Trophoblast cell (in vitro differentiated cells and primary cell): ENCODE measurements at regions not wholly inside any gene's neighbourhood (a gene's known extent, or its start where the extent isn't known, plus 50 kb on each side); places are given as distances from the start of the nearest gene placed in this dataset.

ENCODE experiments used
- DNase-seq, 2 donors: peaks; one replicate each; pipeline ENCODE4 v3.0.0-alpha.2; 2016
- H2AFZ ChIP-seq: 2 replicates; pipeline ENCODE4 v1.6.1; 2013; ENCODE audit warnings: low read length, moderate library complexity, mild to moderate bottlenecking; ENCODE audit not compliant: insufficient read depth, poor library complexity
- H2AK5ac ChIP-seq: 2 replicates; pipeline ENCODE4 v1.6.1; 2013; ENCODE audit warnings: mild to moderate bottlenecking, low read length
- H2BK120ac ChIP-seq: 2 replicates; pipeline ENCODE4 v1.6.1; 2013; ENCODE audit warnings: low read length, mild to moderate bottlenecking, moderate library complexity; ENCODE audit not compliant: insufficient read depth, poor library complexity
- H2BK12ac ChIP-seq: 2 replicates; pipeline ENCODE4 v1.6.1; 2013; ENCODE audit warnings: mild to moderate bottlenecking, low read length, moderate library complexity
- H2BK5ac ChIP-seq: 2 replicates; pipeline ENCODE4 v1.6.1; 2013; ENCODE audit warnings: low read length, low read depth, moderate library complexity, mild to moderate bottlenecking; ENCODE audit not compliant: poor library complexity
- H3K14ac ChIP-seq: 2 replicates; pipeline ENCODE4 v1.6.1; 2013; ENCODE audit warnings: mild to moderate bottlenecking, low read length
- H3K18ac ChIP-seq: 2 replicates; pipeline ENCODE4 v1.6.1; 2013; ENCODE audit warnings: mild to moderate bottlenecking, low read length
- H3K23ac ChIP-seq: 2 replicates; pipeline ENCODE4 v1.6.1; 2013; ENCODE audit warnings: low read length
- H3K27ac ChIP-seq: 2 replicates; pipeline ENCODE4 v1.5.1; 2013; ENCODE audit warnings: low read depth, mild to moderate bottlenecking, inconsistent platforms, low read length, moderate library complexity
- H3K27me3 ChIP-seq: 2 replicates; pipeline ENCODE4 v1.6.1; 2013; ENCODE audit warnings: inconsistent platforms, mild to moderate bottlenecking, low read length, moderate library complexity; ENCODE audit not compliant: insufficient read depth
- H3K36me3 ChIP-seq, 2 experiments: 1 replicate in 1 of 2; 2 replicates in 1 of 2; pipeline ENCODE4 v1.6.1; 2013; ENCODE audit warnings: low read length in 2 of 2, mild to moderate bottlenecking in 2 of 2, moderate library complexity in 1 of 2; ENCODE audit not compliant: insufficient read depth in 2 of 2, control insufficient read depth in 1 of 2
- H3K4ac ChIP-seq: 2 replicates; pipeline ENCODE4 v1.6.1; 2013; ENCODE audit warnings: low read depth, mild to moderate bottlenecking, low read length, moderate library complexity
- H3K4me1 ChIP-seq, 2 experiments: 1 replicate in 1 of 2; 2 replicates in 1 of 2; pipeline ENCODE4 v1.6.1; 2013; ENCODE audit warnings: low read length in 2 of 2, mild to moderate bottlenecking in 2 of 2, moderate library complexity in 1 of 2; ENCODE audit not compliant: insufficient read depth in 2 of 2, control insufficient read depth in 1 of 2
- H3K4me2 ChIP-seq: 2 replicates; pipeline ENCODE4 v1.6.1; 2013; ENCODE audit warnings: inconsistent platforms, mild to moderate bottlenecking, low read length, moderate library complexity
- H3K4me3 ChIP-seq: 2 replicates; pipeline ENCODE4 v1.5.1; 2013; ENCODE audit warnings: mild to moderate bottlenecking, low read depth, low read length, inconsistent platforms
- H3K79me1 ChIP-seq: one replicate; pipeline ENCODE4 v1.6.1; 2013; ENCODE audit warnings: low read length
- H3K79me2 ChIP-seq: 2 replicates; pipeline ENCODE4 v1.6.1; 2013; ENCODE audit warnings: low read length, mild to moderate bottlenecking; ENCODE audit not compliant: control insufficient read depth, insufficient read depth, poor library complexity
- H3K9ac ChIP-seq: 2 replicates; pipeline ENCODE4 v1.6.1; 2013; ENCODE audit warnings: mild to moderate bottlenecking, low read length
- H3K9me3 ChIP-seq: 2 replicates; pipeline ENCODE4 v1.6.1; 2013; ENCODE audit warnings: low read depth, mild to moderate bottlenecking, control low read depth, inconsistent platforms, low read length; ENCODE audit not compliant: insufficient read depth
- H4K12ac ChIP-seq: 2 replicates; pipeline ENCODE4 v1.6.1; 2013; ENCODE audit warnings: low read depth, mild to moderate bottlenecking, low read length, moderate library complexity
- H4K8ac ChIP-seq: 2 replicates; pipeline ENCODE4 v1.6.1; 2013; ENCODE audit warnings: low read depth, mild to moderate bottlenecking, low read length, moderate library complexity
- H4K91ac ChIP-seq: one replicate; pipeline ENCODE4 v1.6.1; 2013; ENCODE audit warnings: low read depth, mild to moderate bottlenecking, low read length, moderate library complexity
- WGBS: extraction: QIAGEN DNeasy Blood & Tissue Kit; methylation state at CpG from one replicate; pipeline ENCODE4 v1.1.7; 2013; ENCODE audit warnings: missing lambda C conversion rate; ENCODE audit not compliant: insufficient read length, insufficient coverage; ENCODE audit errors: extremely low coverage; 5-methylcytosine and 5-hydroxymethylcytosine counted together

DNA sequence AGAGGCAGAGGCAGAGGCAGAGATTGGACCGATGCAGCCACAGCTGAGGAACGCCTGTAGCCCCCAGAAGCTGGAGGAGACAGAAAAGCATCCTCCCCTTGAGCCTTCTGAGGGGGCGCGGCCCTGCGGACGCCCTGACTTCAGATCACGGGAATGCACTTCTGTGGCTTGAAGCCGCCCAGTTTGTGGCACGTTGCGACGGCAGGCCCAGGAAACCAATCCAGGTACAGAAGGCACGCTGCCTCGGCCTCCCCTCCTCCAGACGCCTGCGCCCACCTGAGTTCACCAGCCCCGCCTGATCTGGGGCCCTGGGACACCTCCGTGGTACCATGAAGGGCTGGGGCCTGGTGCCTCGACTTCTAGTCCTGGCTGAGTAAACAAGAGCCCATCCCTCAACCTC is 82.0 kb downstream of the NCOR2 start:
- Histone ChIP-seq H3K79me2 (no peaks in the 10 kb centered on the region), H3K79me1 (no peaks in the 10 kb centered on the region), H2AFZ (no peak overlapping the region), H2BK120ac (no peak overlapping the region), H2BK12ac (no peak overlapping the region), H3K23ac (no peak overlapping the region), H3K4me1 (peaks cover 0 to 3% of the 10 kb centered on the region in 2 experiments), H3K27ac (no peak overlapping the region), H3K36me3 (peaks cover 56 to 62% of the 10 kb centered on the region in 2 experiments), H3K14ac (no peak overlapping the region), H3K27me3 (no peaks in the 10 kb centered on the region), H3K18ac (no peak overlapping the region), H3K4me2 (no peak overlapping the region), H4K12ac (no peak overlapping the region), H4K8ac (no peak overlapping the region), H2BK5ac (no peak overlapping the region), H3K9ac (no peak overlapping the region), H3K4ac (no peak overlapping the region), H2AK5ac (no peak overlapping the region), H3K4me3 (no peak overlapping the region), H4K91ac (no peak overlapping the region), H3K9me3 (peaks cover 2% of the 10 kb centered on the region)
- DNase-seq = no peak
- no CpG with 5 or more reads among the region's 18 CpGs for WGBS

DNA sequence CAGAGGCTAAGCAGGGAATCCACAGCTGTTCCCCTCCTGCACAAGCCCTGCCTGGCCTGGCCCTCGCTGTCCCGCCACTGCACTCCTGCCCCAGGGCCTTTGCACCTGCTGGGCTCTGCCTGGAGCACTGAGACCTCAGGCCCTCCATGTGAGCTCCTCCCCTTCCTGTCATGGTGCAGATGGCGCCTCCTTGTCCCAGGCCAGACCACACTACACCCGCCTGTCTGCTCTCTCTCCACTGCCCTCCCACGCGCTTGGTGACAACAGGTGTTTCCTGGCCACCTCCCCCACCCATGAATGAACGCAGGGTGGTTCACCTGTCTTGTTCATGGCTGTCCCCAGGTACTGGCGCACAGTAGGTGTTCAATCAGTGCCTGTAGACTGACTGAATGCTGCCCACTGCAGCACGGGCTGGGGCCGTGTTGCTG is 82.9 kb downstream of the NCOR2 start:
- H3K9ac ChIP-seq = no peak overlapping the region

DNA sequence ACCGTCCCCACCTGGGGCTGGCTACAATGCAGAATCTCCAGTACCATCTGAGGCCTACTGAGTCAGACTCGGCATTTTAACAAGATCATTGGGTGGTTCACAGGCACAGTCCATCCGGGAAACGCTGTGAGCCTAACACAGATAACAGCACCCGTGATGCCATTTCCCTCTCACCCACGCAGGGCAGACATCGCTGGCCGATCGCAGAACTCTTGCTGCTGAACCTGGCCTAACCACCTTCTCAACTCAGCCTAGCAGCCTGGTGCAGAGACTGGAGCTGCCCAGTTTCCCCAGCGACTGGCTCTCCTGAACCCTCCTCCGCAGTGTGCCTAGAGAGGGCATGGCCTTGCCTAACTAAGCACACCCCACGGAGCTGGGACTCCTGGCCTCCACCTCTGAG is 83.3 kb downstream of the NCOR2 start:
- H3K9ac ChIP-seq = no peak overlapping the region
- H3K4me2 ChIP-seq = no peak overlapping the region
- H4K8ac ChIP-seq = no peak overlapping the region
- H3K79me2 ChIP-seq = no peaks in the 10 kb centered on the region
- no peak overlapping the region for H3K23ac ChIP-seq
- no peak overlapping the region for H4K12ac ChIP-seq
- no peak overlapping the region for H2BK120ac ChIP-seq
- H4K91ac ChIP-seq = no peak overlapping the region
- no peak for DNase-seq
- no peak overlapping the region for H3K4me3 ChIP-seq
- WGBS = no CpG with 5 or more reads among the region's 12 CpGs
- H3K36me3 ChIP-seq = peaks cover 53 to 56% of the 10 kb centered on the region in 2 experiments
- no peaks in the 10 kb centered on the region for H3K27me3 ChIP-seq
- H3K79me1 ChIP-seq = no peaks in the 10 kb centered on the region
- no peak overlapping the region for H3K4ac ChIP-seq
- H3K4me1 ChIP-seq = peaks cover 3 to 4% of the 10 kb centered on the region in 2 experiments
- no peak overlapping the region for H2AFZ ChIP-seq
- no peak overlapping the region for H2BK5ac ChIP-seq
- H3K14ac ChIP-seq = no peak overlapping the region
- peaks cover 5% of the 10 kb centered on the region for H3K9me3 ChIP-seq
- H2AK5ac ChIP-seq = no peak overlapping the region
- no peak overlapping the region for H2BK12ac ChIP-seq
- H3K27ac ChIP-seq = no peak overlapping the region
- no peak overlapping the region for H3K18ac ChIP-seq

More for the DNA sequence above, 82.9 kb downstream of the NCOR2 start:
- no peak overlapping the region for H4K12ac ChIP-seq
- H3K4ac ChIP-seq = no peak overlapping the region
- no peak for DNase-seq
- no CpG with 5 or more reads among the region's 10 CpGs for WGBS
- no peak overlapping the region for H2BK12ac ChIP-seq
- H3K18ac ChIP-seq = no peak overlapping the region
- H2AK5ac ChIP-seq = no peak overlapping the region
- no peak overlapping the region for H2BK5ac ChIP-seq
- H3K4me3 ChIP-seq = no peak overlapping the region
- H3K14ac ChIP-seq = no peak overlapping the region
- H4K8ac ChIP-seq = no peak overlapping the region
- H3K23ac ChIP-seq = no peak overlapping the region
- no peak overlapping the region for H2BK120ac ChIP-seq
- no peak overlapping the region for H3K4me2 ChIP-seq
- H3K9me3 ChIP-seq = peaks cover 2% of the 10 kb centered on the region
- H4K91ac ChIP-seq = no peak overlapping the region
- no peaks in the 10 kb centered on the region for H3K79me1 ChIP-seq
- H3K4me1 ChIP-seq = peaks cover 0 to 3% of the 10 kb centered on the region in 2 experiments
- H3K36me3 ChIP-seq = peaks cover 52 to 58% of the 10 kb centered on the region in 2 experiments
- no peaks in the 10 kb centered on the region for H3K79me2 ChIP-seq
- no peaks in the 10 kb centered on the region for H3K27me3 ChIP-seq
- no peak overlapping the region for H2AFZ ChIP-seq
- no peak overlapping the region for H3K27ac ChIP-seq

DNA sequence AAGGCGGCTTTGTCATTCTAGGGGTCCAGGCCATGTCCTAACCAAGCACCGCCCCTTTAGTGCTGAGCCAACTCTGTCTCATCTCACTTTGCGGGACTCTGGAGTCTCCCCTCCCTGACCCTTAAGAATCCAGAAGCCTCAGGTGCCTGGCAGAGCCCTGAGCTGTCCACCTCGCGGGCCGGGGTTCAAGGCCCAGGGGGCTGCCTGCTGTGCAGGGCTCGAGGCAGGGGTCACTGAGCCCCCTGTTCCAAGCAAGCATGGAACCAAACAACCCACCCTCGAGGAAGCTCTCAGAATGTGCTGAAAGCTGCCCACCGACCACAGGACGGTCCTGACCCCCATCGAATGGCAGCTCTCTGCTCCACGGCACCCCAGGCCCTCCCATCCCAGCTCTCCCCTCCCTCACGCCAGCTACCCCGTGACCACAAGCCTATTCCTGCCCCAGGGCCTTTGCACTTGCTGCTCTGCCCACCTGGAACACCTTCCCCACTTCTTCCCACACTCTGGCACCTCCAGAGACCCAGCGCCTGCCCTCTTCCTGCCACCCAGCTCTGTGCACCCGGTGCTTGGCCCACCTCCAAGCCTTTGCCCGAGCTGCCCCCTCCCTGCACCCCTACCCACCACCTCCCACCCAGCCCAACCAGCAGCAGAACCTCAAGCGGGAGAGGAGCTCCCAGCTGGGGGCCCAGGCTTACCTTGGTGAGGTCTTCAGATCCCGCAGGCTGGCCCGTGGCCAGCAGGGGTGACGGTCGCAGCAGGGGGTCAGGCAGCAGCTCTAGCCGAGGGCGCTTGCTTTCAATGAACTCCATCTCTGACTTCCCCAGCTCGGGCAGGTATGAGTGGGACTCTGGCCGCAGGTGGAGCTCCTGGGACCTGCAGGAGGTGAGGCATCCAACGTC is 84.3 kb downstream of the NCOR2 start:
- no peaks in the 10 kb centered on the region for H3K79me1 ChIP-seq
- H3K4ac ChIP-seq = no peak overlapping the region
- H3K23ac ChIP-seq = no peak overlapping the region
- H3K79me2 ChIP-seq = no peaks in the 10 kb centered on the region
- H3K36me3 ChIP-seq = peaks cover 54 to 56% of the 10 kb centered on the region in 2 experiments
- no peak overlapping the region for H2BK5ac ChIP-seq
- WGBS = no CpG with 5 or more reads among the region's 27 CpGs
- no peak overlapping the region for H3K27ac ChIP-seq
- H3K14ac ChIP-seq = no peak overlapping the region
- no peak overlapping the region for H2AFZ ChIP-seq
- H2BK12ac ChIP-seq = no peak overlapping the region
- H3K18ac ChIP-seq = no peak overlapping the region
- H4K8ac ChIP-seq = no peak overlapping the region
- no peak overlapping the region for H4K12ac ChIP-seq
- H3K27me3 ChIP-seq = no peaks in the 10 kb centered on the region
- H3K9ac ChIP-seq = no peak overlapping the region
- H4K91ac ChIP-seq = no peak overlapping the region
- H2AK5ac ChIP-seq = no peak overlapping the region
- DNase-seq = no peak
- H3K4me3 ChIP-seq = no peak overlapping the region
- H3K9me3 ChIP-seq = peaks cover 5% of the 10 kb centered on the region
- no peak overlapping the region for H2BK120ac ChIP-seq
- peaks cover 3 to 7% of the 10 kb centered on the region in 2 experiments for H3K4me1 ChIP-seq
- H3K4me2 ChIP-seq = no peak overlapping the region
